HG02981 (cell line): ENCODE measurements at regions not wholly inside any gene's neighbourhood (a gene's known extent, or its start where the extent isn't known, plus 50 kb on each side); places are given as distances from the start of the nearest gene placed in this dataset.

Source experiments
- ATAC-seq: cut with Tn5 transposase; IDR thresholded peaks from one replicate; pipeline ENCODE4 v1.9.1; 2021; ENCODE audit warnings: mild to moderate bottlenecking, moderate library complexity; ENCODE audit not compliant: unreplicated experiment

DNA sequence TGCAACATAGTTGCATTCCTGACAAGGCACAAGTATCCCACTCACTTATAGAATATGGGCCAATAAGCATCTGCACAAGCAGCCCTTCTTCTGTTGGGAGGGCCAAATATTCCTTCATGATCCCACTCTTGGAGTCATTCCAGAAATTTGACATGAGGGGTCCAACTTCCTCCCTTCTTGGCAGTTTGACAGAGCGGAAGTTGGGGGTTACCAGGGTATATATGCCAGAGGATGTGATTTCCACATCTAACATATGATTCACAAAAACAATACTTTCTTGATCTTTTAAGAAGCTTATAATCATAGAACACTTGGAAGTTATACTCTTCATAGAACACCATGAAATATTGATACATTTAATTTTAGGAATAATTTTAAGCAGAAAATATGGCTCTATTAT is 100.9 kb upstream of the CRBN start:
- ATAC-seq, result no peak

DNA sequence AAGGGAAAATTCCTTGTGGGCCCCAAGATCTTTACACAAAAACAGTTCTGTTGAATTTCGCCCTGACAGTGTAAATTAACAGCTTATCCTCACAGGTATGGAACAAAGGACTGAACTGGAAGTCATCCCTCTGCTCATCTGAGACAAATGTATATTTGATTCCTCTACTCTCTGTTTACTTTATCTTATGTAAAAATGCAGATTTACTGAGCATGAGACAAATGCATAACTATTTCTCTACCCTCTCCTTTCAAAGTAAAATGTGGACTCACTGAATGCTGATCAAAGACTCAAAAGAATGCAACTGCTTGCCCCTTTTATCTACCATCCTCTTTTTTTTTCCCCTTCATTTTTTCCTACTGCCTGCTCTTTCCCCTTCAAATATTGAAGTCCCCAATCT is 98.6 kb upstream of the CRBN start:
- ATAC-seq, result no peak

DNA sequence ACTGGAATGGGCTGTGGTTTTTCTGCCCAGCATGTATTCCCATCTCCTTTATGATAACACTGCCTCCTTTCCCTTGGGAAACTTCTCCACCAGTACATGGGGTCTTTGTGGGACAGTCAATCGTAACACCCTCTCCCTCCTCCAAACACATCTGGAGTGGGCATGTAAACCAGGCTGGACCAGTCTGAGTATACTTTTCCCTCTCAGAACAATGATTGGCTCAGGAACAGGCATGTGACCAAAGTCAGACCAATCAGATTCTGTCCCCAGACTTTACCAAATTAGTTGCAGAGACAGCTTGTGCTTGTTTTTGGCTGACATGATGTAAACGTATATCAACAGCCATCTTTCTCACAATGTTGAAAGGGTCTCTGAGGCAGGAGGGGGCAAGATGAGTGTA is 97.1 kb upstream of the CRBN start:
- ATAC-seq, result no peak

- ATAC-seq, result no peak
These were observed 85.3 kb upstream of the CRBN start for GRCh38 chr3:3264796-3265195.

DNA sequence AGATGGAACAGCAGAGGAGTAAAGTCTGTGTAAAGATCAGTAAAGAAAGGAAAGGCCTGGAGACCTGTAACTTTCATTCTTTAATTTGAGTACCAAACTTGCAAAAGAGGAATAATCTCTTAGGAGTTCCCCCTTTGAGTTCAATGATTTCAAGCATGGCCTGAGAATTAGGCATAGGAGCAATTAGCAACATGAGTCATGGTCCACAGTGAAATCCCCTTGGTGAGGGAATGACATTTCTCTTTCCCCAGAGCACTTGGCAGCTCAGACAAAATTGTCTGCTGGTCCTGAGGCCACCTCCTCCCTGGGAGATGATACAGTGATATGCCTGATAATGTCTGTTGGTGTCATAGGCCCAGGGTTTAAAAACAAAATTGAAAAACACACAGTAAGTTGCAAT is 81.4 kb upstream of the CRBN start:
- ATAC-seq, result no peak

- no peak for ATAC-seq
These were observed 79.7 kb upstream of the CRBN start for GRCh38 chr3:3259181-3259580.

DNA sequence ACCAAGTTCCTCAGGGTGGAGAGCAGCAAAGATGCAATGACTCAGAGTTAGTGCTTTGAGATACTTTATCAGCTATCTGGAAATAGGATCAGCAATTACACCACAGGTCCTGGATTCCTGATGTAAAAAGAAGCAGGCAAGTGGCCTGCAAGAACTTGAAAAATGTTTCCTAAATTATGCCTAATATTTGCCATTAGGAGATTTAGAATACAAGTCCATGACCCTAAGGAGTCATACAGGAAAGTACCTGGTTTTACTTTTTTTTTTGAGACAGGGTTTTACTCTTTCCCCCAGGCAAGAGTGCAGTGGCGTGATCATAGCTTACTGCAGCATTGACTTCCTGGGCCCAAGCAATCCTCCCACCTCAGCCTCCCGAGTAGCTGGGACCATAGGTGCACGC is 78.8 kb upstream of the CRBN start:
- ATAC-seq, result no peak

DNA sequence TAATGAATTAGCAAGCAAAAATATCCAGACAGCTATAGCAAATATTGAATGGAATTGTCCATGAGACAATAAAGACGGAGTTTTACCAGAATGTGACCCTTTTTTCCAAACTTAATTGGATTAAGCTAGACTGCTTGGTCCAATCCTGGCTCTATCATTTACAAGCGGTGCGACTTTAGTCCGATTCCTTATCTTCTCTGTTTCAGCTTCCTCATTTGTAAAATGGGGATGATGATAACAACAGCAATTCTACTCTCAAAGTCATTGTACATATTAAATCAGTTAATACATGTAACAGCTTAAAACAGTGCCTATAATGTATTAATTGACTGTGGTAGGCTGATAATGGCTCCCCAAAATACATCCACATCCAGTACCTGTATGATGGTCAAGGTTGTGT is 62.1 kb upstream of the CRBN start:
- ATAC-seq, result no peak

DNA sequence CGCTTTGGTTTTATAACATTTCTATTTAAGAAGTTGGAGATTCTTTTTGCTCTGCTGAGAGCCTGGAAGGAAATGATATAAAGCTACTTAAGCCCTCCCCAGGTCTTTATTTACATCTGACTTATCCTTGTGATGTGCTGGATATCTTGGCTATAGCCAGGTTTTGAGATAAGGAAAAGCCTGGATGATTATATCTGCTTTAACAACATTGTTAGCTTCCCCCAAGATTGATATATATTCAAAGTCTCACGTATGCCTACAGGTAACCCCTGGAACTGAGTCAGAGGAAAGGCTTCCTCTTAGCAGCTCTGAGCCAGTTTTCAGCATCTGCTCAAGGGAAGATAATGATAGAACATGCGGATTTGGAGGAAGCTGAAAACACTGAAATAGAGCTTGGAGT is 61.5 kb upstream of the CRBN start:
- ATAC-seq, result no peak

DNA sequence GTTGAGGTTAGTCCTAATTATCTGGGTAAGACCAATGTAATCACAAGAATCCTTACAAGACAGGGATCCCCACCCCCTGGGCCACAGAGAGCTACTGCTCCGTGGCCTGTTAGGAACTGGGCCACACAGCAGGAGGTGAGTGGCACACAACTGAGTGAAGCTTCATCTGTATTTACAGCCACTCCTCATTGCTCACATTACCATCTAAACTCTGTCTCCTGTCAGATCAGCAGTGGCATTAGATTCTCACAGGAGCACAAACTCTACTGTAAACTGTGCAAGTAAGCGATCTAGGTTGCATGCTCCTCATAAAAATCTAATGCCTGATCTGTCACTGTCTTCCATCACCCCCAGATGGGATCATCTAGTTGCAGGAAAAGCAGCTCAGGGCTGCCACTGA is 58.5 kb upstream of the CRBN start:
- no peak for ATAC-seq

DNA sequence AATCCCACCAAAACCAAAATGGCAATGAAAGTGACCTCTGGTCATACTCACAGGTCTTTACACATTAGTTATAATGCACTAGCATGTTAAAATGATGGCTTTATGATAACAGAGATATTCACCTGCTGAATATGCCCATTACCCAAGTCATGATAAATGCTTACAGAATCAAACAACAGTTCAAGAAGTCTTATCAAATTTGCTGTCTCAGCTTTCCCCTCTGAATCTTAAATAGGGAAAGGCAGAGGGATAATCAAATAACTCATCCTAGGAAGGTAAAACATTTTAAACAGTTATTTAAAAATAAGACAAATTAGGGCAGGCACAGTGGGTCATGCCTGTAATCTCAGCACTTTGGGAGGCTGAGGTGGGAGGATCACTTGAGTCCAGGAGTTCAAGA is 52.8 kb upstream of the CRBN start:
- no peak for ATAC-seq
